ENCODE measurements at regions not wholly inside any gene's neighbourhood (a gene's known extent, or its start where the extent isn't known, plus 50 kb on each side); places are given as distances from the start of the nearest gene placed in this dataset.

GRCh38 chr7:41003977-41004376 is 698.9 kb downstream of the INHBA start:
- TF ChIP-seq CTCF (IDR thresholded peaks at IDR 0.05; ENCODE audit: low read depth, low read length) = no peak
- TF ChIP-seq POLR2A (IDR thresholded peaks at IDR 0.05; ENCODE audit: extremely low read depth, insufficient read length) = no peak
- TF ChIP-seq, protein P1, sequence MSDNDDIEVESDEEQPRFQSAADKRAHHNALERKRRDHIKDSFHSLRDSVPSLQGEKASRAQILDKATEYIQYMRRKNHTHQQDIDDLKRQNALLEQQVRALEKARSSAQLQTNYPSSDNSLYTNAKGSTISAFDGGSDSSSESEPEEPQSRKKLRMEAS (IDR thresholded peaks at IDR 0.05; ENCODE audit: low read depth, low read length) = no peak
- no peak for TF ChIP-seq MYC (IDR thresholded peaks at IDR 0.05; ENCODE audit: low read depth, low read length)
